T-cell (primary cell): ENCODE measurements at regions not wholly inside any gene's neighbourhood (a gene's known extent, or its start where the extent isn't known, plus 50 kb on each side); places are given as distances from the start of the nearest gene placed in this dataset.
A peak's percentile ranks its signal among the peaks of the same experiment; 100 is the strongest.

Experiments
- ATAC-seq, 4 experiments: fragments of 200-7000 bp in 3 of 4; fragments of 150-1000 bp in 1 of 4; cut with Tn5 transposase; replicated peaks in 1 of 4; 1 replicate in 3 of 4; 2 replicates in 1 of 4; pipeline ENCODE4 v1.10.0; 2021; ENCODE audit warnings: moderate library complexity in 3 of 4, mild to moderate bottlenecking in 2 of 4, moderate number of reproducible peaks in 1 of 4
- CTCF ChIA-PET, 2 donors: fragments of 300-600 bp; sonication (Branson Sonifier 250); formaldehyde crosslinking; loops; one replicate each; lab custom pipeline; 2022; ENCODE audit warnings: antibody characterized with exemption in 2 of 2; lab: Charles Lee
- POLR2A ChIA-PET, 2 donors: fragments of 300-600 bp; sonication (Branson Sonifier 250); formaldehyde crosslinking; loops; one replicate each; lab custom pipeline; 2022; ENCODE audit warnings: antibody characterized with exemption in 2 of 2; lab: Charles Lee
- DNase-seq, 35 experiments: peaks; one replicate each; pipeline versions ENCODE4 v3.0.0 to v3.0.0-alpha.2; 2013 to 2023
- H3K27ac ChIP-seq: one replicate; pipeline ENCODE4 v1.5.1; 2013; ENCODE audit warnings: low read length
- H3K27me3 ChIP-seq, 2 experiments: replicated peaks in 1 of 2; 1 replicate in 1 of 2; 2 replicates in 1 of 2; pipeline versions ENCODE4 v1.6.1 to v1.7.0; 2013; ENCODE audit warnings: low read length in 1 of 2, mixed read lengths in 1 of 2; ENCODE audit not compliant: control insufficient read depth in 2 of 2, insufficient read depth in 2 of 2; ENCODE audit errors: extremely low read depth in 1 of 2
- H3K36me3 ChIP-seq, 2 donors: 1 replicate in 1 of 2; 2 replicates in 1 of 2; pipeline versions ENCODE4 v1.6.1 to v1.7.0; 2013; ENCODE audit warnings: low read length in 1 of 2; ENCODE audit not compliant: control insufficient read depth in 2 of 2, insufficient read depth in 1 of 2; ENCODE audit errors: extremely low read depth in 1 of 2
- H3K4me1 ChIP-seq, 2 experiments: 1 replicate in 1 of 2; 2 replicates in 1 of 2; pipeline versions ENCODE4 v1.6.1 to v1.7.0; 2013; ENCODE audit warnings: low read length in 2 of 2, mixed read lengths in 1 of 2; ENCODE audit not compliant: insufficient read depth in 2 of 2, control insufficient read depth in 1 of 2; ENCODE audit errors: extremely low read depth in 1 of 2
- H3K4me3 ChIP-seq, 2 donors: 1 replicate in 1 of 2; 2 replicates in 1 of 2; pipeline versions ENCODE4 v1.5.1 to v1.7.0; 2013; ENCODE audit warnings: mild to moderate bottlenecking in 2 of 2, low read length in 1 of 2, moderate library complexity in 1 of 2; ENCODE audit not compliant: control insufficient read depth in 1 of 2; ENCODE audit errors: extremely low read depth in 1 of 2
- H3K9me3 ChIP-seq: 2 replicates; pipeline ENCODE4 v1.7.0; 2013
- H3K27ac Mint-ChIP-seq, 2 donors: one replicate each; pipeline ENCODE4 v1.8.0; 2020 to 2021; ENCODE audit warnings: mild to moderate bottlenecking in 2 of 2, mixed read lengths in 2 of 2
- H3K27me3 Mint-ChIP-seq, 2 donors: one replicate each; pipeline ENCODE4 v1.8.0; 2021 to 2022; ENCODE audit warnings: mixed read lengths in 2 of 2
- H3K36me3 Mint-ChIP-seq: one replicate; pipeline ENCODE4 v1.8.0; 2021; ENCODE audit warnings: mixed read lengths
- H3K4me1 Mint-ChIP-seq, 3 donors: one replicate each; pipeline ENCODE4 v1.8.0; 2020 to 2022; ENCODE audit warnings: mixed read lengths in 3 of 3, mild to moderate bottlenecking in 1 of 3
- H3K4me3 Mint-ChIP-seq, 3 donors: one replicate each; pipeline ENCODE4 v1.8.0; 2020 to 2022; ENCODE audit warnings: mild to moderate bottlenecking in 3 of 3, mixed read lengths in 3 of 3, moderate library complexity in 3 of 3
- H3K9me3 Mint-ChIP-seq, 3 donors: one replicate each; pipeline ENCODE4 v1.8.0; 2020 to 2022; ENCODE audit warnings: mixed read lengths in 3 of 3
- WGBS: methylation state at CpG from one replicate; pipeline ENCODE4 v1.1.5; 2013; ENCODE audit warnings: missing lambda C conversion rate; ENCODE audit not compliant: insufficient coverage; 5-methylcytosine and 5-hydroxymethylcytosine counted together

DNA sequence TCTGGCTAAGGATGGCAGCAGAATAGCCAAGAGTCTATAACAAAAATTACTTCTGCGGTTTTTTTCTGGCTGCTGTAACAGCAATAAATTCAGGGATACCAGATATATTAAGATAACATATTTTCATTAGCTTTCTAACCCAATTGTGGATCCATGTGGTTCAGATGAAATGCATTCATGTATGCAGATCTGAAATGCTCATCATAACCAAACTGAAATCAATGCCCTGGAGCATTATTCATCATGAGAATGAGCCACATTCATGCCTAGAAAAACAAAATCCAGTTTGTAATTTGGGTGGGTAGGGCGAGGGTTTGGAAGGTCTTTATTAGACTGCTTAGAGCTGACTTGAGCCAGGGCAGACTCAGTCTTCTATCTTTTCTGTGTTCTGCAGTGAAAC is 69.8 kb upstream of the SEMA3A start:
- CTCF ChIA-PET: interaction anchor here in 1 of 2 donors (0.6 kb wide), 1 partner anchor 330 kb away, joined by 3 read pairs; no protein-coding TSS in a partner anchor
- H3K27ac Mint-ChIP-seq: no peak overlapping the region
- H3K36me3 Mint-ChIP-seq: no peaks in the 10 kb centered on the region
- Histone ChIP-seq H3K27me3 (no peaks in the 10 kb centered on the region), H3K27ac (no peak overlapping the region), H3K4me3 (no peak overlapping the region), H3K9me3 (no peaks in the 10 kb centered on the region), H3K36me3 (no peaks in the 10 kb centered on the region), H3K4me1 (no peaks in the 10 kb centered on the region)
- 50% methylated on average over 1 of the region's 2 CpGs for WGBS
- H3K4me1 Mint-ChIP-seq: no peaks in the 10 kb centered on the region
- DNase-seq (no peak), ATAC-seq (no peak)
- no peak overlapping the region for H3K4me3 Mint-ChIP-seq
- POLR2A ChIA-PET: no interaction called here
- no peaks in the 10 kb centered on the region for H3K27me3 Mint-ChIP-seq
- no peaks in the 10 kb centered on the region for H3K9me3 Mint-ChIP-seq

DNA sequence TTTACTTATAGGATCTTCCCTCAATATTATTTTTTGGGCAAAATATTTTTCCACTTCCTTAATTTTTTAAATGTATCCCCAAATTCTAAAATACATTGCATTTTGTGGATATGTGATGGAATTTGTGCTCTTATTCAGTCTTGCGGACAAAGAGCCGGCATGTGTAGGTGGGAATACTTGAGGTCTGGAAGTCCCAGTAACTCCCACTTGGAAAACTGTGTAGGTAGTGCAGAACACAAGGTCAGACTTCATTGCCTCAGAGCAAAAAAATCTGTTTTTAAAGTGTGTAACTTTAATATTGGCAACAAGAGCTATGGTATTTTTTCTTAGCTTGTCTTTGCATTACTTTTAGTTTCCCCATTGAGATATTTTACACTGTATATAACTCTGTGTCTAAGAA is 68.5 kb upstream of the SEMA3A start:
- no peaks in the 10 kb centered on the region for H3K27me3 ChIP-seq
- DNase-seq: no peak
- WGBS: 100% methylated on average over 1 of the region's 2 CpGs
- Mint-ChIP-seq H3K4me1 (no peaks in the 10 kb centered on the region), H3K9me3 (no peaks in the 10 kb centered on the region), H3K27ac (no peak overlapping the region), H3K4me3 (no peak overlapping the region), H3K27me3 (no peaks in the 10 kb centered on the region), H3K36me3 (no peaks in the 10 kb centered on the region)
- ChIA-PET CTCF (no interaction called here), POLR2A (interaction anchor here in 1 of 2 donors (0.6 kb wide), 1 partner anchor 159 kb away, joined by 3 read pairs; no protein-coding TSS in a partner anchor)
- H3K36me3 ChIP-seq: no peaks in the 10 kb centered on the region
- no peak overlapping the region for H3K4me3 ChIP-seq
- ATAC-seq: no peak
- no peak overlapping the region for H3K27ac ChIP-seq
- no peaks in the 10 kb centered on the region for H3K9me3 ChIP-seq
- H3K4me1 ChIP-seq: no peaks in the 10 kb centered on the region

DNA sequence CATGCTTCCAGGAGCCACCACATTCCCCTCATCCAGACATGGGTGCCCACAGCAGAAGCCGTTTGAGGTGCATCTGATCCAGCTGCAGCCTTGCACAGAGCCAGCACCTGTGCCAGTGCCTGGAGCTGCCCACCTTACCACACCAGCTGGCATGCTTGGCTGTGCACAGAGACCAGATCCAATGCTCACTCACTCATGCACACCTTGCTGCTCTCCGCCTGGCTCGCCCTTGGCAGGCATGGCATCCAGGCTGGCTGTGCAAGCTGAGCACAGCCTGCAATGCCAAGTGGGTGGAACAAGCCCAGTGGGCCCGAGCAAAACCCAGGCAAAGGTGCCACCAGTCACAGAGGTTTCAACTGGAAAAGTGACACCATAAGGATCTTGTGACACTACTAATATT is 66.9 kb upstream of the SEMA3A start:
- H3K27ac Mint-ChIP-seq: no peak overlapping the region
- no peaks in the 10 kb centered on the region for H3K27me3 ChIP-seq
- DNase-seq (no peak), ATAC-seq (peak in 1 of 4 experiments; percentile 23)
- peaks cover 0 to 7% (median 2%) of the 10 kb centered on the region in 3 donors for H3K4me1 Mint-ChIP-seq
- H3K4me3 Mint-ChIP-seq: no peak overlapping the region
- no peak overlapping the region for H3K27ac ChIP-seq
- 94% methylated on average over 3 of the region's 4 CpGs for WGBS
- H3K36me3 ChIP-seq: no peaks in the 10 kb centered on the region
- no peaks in the 10 kb centered on the region for H3K36me3 Mint-ChIP-seq
- H3K4me3 ChIP-seq: no peak overlapping the region
- H3K27me3 Mint-ChIP-seq: no peaks in the 10 kb centered on the region
- ChIA-PET CTCF (no interaction called here), POLR2A (no interaction called here)
- no peaks in the 10 kb centered on the region for H3K9me3 ChIP-seq
- H3K4me1 ChIP-seq: no peaks in the 10 kb centered on the region
- no peaks in the 10 kb centered on the region for H3K9me3 Mint-ChIP-seq

DNA sequence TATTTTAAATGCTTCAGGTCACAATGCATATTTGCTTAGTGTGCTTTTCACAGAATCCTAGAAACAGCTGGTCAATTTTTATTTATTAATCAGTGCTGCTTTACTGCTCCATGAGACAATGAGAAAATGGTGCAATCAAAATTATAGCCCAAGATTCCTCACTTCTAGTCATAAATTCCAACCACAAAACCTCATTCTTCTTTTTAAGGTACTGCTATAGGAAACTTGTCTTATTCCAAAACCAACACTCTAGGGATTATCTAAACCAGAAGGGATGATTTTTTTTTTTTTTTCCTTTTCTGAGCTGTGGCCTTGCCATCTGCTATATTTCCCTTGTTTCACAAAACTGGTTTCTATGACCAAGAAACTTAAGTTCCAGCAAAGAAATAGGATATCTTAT is 64.0 kb upstream of the SEMA3A start:
- Mint-ChIP-seq H3K9me3 (no peaks in the 10 kb centered on the region), H3K36me3 (no peaks in the 10 kb centered on the region), H3K4me3 (no peak overlapping the region), H3K27me3 (no peaks in the 10 kb centered on the region), H3K4me1 (peaks cover 0 to 12% (median 2%) of the 10 kb centered on the region in 3 donors), H3K27ac (no peak overlapping the region)
- no peak overlapping the region for H3K27ac ChIP-seq
- H3K9me3 ChIP-seq: no peaks in the 10 kb centered on the region
- no peak overlapping the region for H3K4me3 ChIP-seq
- no peak for DNase-seq
- CTCF ChIA-PET: no interaction called here
- no peaks in the 10 kb centered on the region for H3K36me3 ChIP-seq
- no peaks in the 10 kb centered on the region for H3K27me3 ChIP-seq
- POLR2A ChIA-PET: no interaction called here
- no peak for ATAC-seq
- H3K4me1 ChIP-seq: no peaks in the 10 kb centered on the region

DNA sequence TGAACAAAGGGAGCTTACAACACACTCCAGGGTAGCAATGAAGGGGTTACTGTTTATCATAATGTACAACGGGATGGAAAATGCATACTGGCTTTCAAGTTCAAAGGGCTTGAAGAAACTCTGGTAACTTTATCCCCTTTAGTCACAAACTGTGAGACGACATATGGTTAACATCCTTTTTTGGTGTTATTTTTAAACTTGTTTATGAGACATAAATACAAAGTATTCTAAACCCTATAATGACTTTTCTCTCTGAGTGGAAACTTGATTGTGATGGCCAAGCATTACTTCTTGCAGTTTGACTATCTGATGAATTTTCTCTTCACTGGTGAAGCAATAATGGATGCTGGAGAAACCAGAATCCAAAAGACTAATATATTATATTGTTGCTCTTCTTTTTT is 62.0 kb upstream of the SEMA3A start:
- H3K4me3 Mint-ChIP-seq: no peak overlapping the region
- DNase-seq: no peak

DNA sequence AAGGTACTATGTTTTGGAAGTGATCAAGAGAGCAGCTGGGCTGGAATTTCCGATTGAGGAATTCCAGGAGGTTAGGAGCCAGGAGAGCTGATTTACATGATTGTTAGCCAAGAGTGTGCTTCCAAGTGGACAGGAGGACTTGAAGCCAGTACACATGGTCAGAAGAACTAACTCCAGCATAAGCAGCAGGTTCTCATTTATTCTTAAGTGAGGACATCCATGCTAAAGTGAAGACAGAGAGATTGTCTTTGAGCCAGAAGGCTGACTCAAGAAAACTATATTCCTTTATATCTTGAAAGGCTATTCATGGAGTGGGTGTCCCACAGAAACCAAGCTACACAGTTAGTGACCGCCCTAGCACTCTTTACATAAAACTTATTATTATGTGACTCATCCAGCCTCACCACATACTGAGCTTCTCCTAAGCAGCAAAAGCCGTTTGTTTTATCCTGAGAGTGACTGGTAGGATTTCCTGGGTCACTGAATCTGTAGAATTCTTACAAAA is 56.7 kb upstream of the SEMA3A start:
- no peak for ATAC-seq
- Mint-ChIP-seq H3K36me3 (no peaks in the 10 kb centered on the region), H3K4me1 (peaks cover 0 to 4% (median 0%) of the 10 kb centered on the region in 3 donors), H3K27me3 (peaks cover 0 to 3% of the 10 kb centered on the region in 2 donors), H3K27ac (no peak overlapping the region), H3K4me3 (no peak overlapping the region), H3K9me3 (no peaks in the 10 kb centered on the region)
- Histone ChIP-seq H3K27me3 (no peaks in the 10 kb centered on the region), H3K4me1 (no peaks in the 10 kb centered on the region), H3K27ac (no peak overlapping the region), H3K36me3 (no peaks in the 10 kb centered on the region), H3K4me3 (no peak overlapping the region), H3K9me3 (no peaks in the 10 kb centered on the region)
- POLR2A ChIA-PET: no interaction called here
- no CpG with 5 or more reads among the region's 3 CpGs for WGBS
- no peak for DNase-seq
- CTCF ChIA-PET: no interaction called here

More for the DNA sequence above, 62.0 kb upstream of the SEMA3A start:
- H3K9me3 Mint-ChIP-seq: no peaks in the 10 kb centered on the region
- H3K27me3 ChIP-seq: no peaks in the 10 kb centered on the region
- H3K9me3 ChIP-seq: no peaks in the 10 kb centered on the region
- H3K36me3 Mint-ChIP-seq: no peaks in the 10 kb centered on the region
- no peak for ATAC-seq
- no peak overlapping the region for H3K27ac Mint-ChIP-seq
- POLR2A ChIA-PET: no interaction called here
- no peak overlapping the region for H3K4me3 ChIP-seq
- CTCF ChIA-PET: no interaction called here
- H3K4me1 ChIP-seq: no peaks in the 10 kb centered on the region
- no peak overlapping the region for H3K27ac ChIP-seq
- H3K36me3 ChIP-seq: no peaks in the 10 kb centered on the region
- peaks cover 0 to 2% of the 10 kb centered on the region in 2 donors for H3K27me3 Mint-ChIP-seq
- peaks cover 0 to 12% (median 2%) of the 10 kb centered on the region in 3 donors for H3K4me1 Mint-ChIP-seq
- no CpG with 5 or more reads among the region's 2 CpGs for WGBS

DNA sequence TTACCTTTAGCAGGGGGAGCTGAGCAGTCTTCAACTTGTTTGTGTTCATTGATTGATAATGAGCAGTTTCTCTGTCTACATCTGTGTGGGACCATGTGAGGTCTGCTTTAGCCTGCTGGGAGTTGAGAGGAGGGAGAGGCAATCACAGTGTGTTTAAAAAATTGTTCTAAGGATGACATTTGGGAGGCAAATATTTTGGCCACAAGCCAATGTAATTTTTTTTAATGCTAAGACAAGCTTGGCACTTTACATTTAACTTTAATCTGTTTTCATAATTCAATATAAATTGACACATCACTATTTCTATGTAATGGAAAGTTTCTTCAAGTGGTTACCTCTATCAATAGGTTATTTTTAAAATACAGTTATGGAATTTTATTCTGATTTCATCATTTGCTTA is 55.9 kb upstream of the SEMA3A start:
- H3K27me3 Mint-ChIP-seq: peaks cover 0 to 3% of the 10 kb centered on the region in 2 donors
- CTCF ChIA-PET: interaction anchor here in 1 of 2 donors (0.6 kb wide), 1 partner anchor 10 kb away, joined by 3 read pairs; no protein-coding TSS in a partner anchor
- Histone ChIP-seq H3K9me3 (no peaks in the 10 kb centered on the region), H3K27me3 (no peaks in the 10 kb centered on the region), H3K36me3 (no peaks in the 10 kb centered on the region), H3K27ac (no peak overlapping the region), H3K4me1 (no peaks in the 10 kb centered on the region), H3K4me3 (no peak overlapping the region)
- no peaks in the 10 kb centered on the region for H3K9me3 Mint-ChIP-seq
- POLR2A ChIA-PET: no interaction called here
- H3K4me3 Mint-ChIP-seq: no peak overlapping the region
- no peaks in the 10 kb centered on the region for H3K36me3 Mint-ChIP-seq
- DNase-seq (no peak), ATAC-seq (no peak)
- no peak overlapping the region for H3K27ac Mint-ChIP-seq
- H3K4me1 Mint-ChIP-seq: peaks cover 0 to 4% (median 0%) of the 10 kb centered on the region in 3 donors
